GM19328 (cell line): ENCODE measurements at regions not wholly inside any gene's neighbourhood (a gene's known extent, or its start where the extent isn't known, plus 50 kb on each side); places are given as distances from the start of the nearest gene placed in this dataset.
"Not testable (repeated sequence)": the region's sequence is repeated elsewhere in the genome, so short reads cannot be mapped to it uniquely, and the experiment has no call there.

ENCODE experiments used
- ATAC-seq: cut with Tn5 transposase; IDR thresholded peaks from one replicate; pipeline ENCODE4 v1.9.1; 2021; ENCODE audit warnings: mild to moderate bottlenecking, moderate library complexity; ENCODE audit not compliant: unreplicated experiment

DNA sequence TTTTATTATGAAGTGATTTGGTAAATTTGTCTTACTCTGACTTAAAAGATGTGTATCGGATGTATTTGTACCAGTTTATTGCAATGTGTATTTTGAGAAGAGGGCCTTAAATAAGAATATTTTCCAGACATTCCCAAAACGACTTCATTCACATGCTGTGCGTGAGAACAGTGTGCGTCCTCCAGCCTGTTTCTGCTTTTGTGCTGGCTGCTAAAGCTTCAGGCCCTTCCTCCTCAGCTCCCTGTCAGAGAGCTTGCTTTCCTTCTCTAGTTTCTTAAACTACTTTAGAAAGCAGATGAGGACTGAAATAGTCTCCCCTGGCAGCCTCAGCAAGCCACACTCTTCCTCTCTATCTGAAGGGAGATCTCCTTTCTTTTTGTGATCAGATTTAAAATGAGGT, 157.8 kb downstream of the SAMD5 start:
- ATAC-seq: no peak

DNA sequence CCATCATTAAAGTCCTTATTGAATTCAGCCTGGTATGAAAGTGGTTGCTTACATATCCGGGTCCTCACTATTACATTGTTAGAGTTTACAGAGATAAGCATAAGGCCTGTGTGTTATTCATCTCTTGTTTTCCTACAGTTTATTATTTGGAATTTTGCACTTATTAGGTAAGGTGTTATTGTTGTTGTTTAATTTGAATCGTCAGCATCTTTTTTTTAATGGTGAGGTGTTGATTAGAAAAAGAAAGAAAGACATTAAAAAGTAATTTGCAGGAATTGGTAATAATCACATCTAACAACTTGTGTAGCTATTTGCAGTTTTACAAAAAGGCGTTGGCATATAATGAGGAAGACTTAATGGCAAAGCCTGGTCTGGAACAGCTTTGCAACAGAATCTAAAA, 158.6 kb downstream of the SAMD5 start:
- ATAC-seq: no peak

GRCh38 chr6:147674099-147674498, 165.6 kb downstream of the SAMD5 start:
- ATAC-seq: no peak

DNA sequence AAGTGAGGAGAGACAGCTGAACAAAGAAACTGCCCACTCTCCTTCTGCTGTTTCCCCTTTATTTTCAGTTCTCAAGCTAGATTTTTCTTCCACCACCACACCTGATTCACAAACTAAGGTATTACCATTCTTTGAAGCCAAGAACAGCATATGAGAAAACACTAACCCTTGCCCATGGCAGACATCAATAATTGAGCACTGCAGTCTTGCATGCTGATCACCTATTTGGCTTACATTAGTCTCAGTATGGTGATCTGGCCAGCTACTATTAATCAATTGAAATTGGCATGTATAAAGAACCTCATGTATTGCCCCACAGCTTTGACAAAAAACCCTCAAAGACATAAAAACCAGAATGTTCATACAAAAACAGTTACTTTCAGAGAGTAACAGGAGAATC, 166.3 kb downstream of the SAMD5 start:
- no peak for ATAC-seq

DNA sequence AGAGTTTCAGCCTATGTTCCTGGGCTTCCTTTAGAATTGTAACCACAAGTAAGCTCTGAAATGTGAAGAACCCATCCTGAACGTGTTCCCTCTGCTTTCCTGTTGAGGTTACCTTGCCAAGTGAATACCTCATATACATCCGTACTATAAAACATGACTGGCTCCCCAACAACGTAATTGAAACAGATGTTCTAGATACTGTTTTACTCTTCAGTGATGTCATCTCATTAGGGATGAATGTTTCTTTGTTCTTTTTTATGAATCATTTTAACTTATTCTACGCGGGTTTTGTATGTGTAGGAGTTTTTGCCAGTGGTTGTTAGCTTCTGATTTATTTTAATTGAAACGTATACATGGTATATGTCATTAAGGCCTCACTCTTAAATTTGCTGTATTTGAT, 166.8 kb downstream of the SAMD5 start:
- ATAC-seq: no peak

DNA sequence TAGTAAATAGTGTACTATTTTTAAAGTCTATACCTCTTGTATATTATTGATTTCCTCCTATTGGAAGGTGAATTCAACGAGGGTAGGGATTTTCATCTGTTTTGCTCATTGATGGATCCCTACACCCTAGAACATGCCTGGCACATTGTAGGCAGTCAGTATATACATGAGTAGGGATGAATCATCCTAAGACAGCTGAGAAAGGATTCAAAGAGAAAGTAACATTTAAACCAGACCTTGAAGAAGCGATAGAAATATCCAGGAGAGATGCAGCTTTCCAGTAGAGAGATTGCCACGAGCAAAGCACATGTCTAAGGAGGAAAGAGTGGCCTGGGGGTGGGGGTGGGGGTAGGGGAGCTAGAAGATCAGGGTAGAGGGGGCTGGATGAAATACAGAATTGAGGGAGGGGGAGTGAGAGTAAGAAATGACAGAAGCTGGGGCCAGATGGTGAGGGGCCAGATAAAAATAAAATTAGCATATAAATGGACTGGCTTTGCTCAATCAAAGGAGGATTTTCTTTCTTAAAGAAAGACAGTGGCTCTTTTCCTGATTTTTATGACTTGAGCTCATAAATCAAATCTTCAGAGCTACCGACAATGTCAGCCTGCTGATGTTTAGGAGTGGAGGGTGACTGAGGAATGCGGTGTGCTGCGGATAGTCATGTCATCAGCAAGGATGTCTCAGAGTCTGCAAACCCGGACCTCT, 168.2 kb downstream of the SAMD5 start:
- no peak for ATAC-seq

- ATAC-seq: no peak
These were observed 169.2 kb downstream of the SAMD5 start for GRCh38 chr6:147677647-147678046.

DNA sequence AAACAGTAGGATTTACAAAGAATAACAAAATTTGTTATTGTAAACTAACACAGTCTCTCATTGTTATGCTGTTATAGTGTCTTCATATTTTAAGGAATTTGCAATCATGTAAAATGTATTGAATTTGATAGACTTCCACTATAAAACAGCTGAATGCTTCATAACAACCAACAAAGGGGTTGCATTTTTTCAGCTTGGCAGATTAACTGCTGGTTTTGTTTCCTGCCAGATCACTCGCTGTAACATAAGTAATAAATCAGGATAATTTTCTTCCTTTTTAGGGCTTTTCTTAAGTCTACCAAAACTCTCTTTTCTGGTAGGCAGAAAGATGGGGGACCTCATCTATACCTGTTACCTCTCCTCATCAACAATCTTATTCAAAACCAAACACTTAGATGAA, 169.8 kb downstream of the SAMD5 start:
- no peak for ATAC-seq

DNA sequence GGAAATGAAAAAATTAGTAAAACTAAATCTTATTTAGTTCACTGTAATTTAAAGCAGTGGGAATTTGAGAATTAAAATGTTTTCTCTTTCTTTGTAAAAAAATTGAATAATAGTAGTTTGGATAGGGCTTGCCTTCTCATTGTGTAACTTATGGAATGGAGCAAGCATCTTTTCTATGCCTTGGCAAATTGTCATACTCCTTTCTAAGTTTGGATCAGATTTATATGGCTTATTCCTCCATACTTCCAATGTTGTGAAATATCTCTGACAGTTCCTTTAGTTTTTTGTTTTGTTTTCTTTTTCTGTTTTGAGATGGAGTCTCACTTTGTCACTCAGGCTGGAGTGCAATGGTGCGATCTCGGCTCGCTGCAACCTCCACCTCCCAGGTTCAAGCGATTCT, 176.4 kb downstream of the SAMD5 start:
- no peak for ATAC-seq

GRCh38 chr6:147689398-147689797, 180.9 kb downstream of the SAMD5 start:
- ATAC-seq: no peak

DNA sequence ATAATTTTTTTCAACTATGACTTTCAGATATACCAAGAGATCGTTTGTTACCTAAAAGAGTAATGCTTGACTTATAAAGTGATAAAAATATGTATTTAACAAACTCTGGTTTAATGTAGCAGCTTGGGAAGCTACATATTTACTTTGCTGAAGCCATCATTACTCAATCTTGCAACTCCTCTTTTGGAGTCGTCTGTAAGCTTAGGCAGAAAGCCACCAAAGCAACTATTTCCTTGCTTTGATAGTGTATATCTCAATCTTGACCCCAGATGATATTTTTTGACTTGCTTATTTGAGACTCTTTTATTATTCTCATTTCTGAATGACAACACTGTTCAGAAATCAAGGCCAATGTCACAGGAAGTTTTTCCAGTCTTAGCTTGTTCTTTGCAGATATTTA, 183.0 kb downstream of the SAMD5 start:
- no peak for ATAC-seq

GRCh38 chr6:147693181-147693580, 184.7 kb downstream of the SAMD5 start:
- no peak for ATAC-seq

DNA sequence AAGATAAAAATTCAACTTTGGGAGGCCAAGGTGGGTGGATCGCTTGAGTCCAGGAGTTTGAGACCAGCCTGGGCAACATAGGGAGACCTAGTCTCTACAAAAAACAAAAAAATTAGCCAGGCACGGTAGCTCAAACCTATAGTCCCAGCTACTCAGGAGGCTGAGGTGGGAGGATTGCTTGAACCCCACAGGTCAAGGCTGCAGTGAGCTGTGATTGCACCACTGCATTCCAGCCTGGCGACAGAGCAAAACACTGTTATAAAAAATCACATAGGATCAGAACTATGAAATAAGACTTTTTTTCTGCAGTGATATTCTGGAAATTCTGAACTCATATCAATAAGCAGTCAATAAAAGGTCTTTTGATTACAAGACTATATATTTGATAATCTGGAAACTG, 186.1 kb downstream of the SAMD5 start:
- ATAC-seq: not testable (repeated sequence)

- no peak for ATAC-seq
These were observed 187.3 kb downstream of the SAMD5 start for GRCh38 chr6:147695819-147696218.

DNA sequence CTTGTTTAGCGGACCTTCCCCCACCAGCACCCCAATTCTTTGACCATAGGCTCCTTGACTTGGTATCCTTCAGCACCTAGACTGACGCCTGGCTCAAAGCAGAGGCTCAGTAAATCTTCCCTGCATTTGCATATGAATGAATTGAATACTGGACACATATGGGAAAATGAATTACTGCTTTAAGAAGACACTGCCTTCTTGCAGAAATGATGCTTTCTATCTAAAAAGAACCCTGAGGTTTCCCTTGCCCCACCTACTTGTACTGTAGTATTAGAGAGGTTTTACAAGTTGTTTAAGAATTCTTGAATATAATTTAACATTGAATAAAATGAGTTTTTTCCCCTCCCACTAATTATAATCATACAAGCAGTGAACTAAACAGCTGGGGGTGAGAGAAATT, 190.7 kb downstream of the SAMD5 start:
- no peak for ATAC-seq

GRCh38 chr6:147699637-147700036, 191.1 kb downstream of the SAMD5 start:
- ATAC-seq: no peak

DNA sequence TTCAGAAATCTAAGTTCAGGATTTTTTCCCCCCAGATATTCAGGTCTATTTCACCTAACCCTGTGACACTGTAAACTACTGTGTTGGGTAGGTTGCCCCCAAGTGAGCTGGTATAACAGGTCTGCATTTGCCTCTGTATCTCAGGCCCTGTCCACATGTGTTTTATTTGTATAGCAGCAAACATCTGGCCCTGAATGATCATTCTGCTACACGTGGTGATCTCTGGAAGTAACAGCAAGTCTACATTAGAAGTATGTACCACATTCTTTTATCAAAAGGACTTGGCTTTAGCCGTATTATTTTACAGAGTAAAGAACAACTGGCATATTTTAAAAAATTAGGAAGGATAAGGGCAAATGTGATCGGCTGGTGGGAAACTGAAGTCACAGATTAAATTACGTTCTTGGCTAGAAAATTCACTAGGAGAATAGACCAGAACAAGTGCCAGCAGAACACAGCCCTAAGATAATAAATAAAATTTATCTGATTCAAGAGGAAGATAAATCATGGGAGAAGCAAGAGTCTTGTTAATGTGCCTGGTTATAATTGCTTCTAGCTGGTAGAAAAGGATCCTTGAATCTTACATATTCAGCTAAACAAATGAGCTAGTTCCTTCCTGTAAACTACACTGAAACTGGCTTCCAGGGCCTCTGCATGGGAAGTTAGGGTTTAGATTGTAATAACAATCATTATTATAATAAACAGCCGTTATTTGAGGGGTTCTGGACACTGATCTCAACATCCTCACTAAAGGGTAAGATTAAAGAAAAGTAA, 192.1 kb downstream of the SAMD5 start:
- ATAC-seq: no peak

DNA sequence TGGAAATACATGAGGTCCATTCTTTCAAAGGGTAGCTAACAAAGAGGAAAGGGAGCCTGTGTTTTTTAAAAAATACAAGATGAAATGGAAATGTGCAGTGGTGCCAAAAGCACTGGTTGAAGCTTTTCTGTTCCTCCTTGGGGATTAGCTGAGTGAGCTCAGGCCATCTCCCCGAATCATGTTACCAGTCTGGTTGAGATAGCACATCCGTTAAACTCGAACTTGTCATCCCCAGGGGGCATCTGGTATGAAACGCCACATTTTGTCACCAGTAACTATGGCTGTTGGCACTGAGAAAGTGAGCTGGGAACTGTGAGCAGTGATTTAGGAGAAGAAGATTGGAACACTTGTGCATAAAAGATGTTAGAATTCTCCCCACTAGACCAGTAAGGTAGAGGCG, 196.2 kb downstream of the SAMD5 start:
- ATAC-seq: no peak

DNA sequence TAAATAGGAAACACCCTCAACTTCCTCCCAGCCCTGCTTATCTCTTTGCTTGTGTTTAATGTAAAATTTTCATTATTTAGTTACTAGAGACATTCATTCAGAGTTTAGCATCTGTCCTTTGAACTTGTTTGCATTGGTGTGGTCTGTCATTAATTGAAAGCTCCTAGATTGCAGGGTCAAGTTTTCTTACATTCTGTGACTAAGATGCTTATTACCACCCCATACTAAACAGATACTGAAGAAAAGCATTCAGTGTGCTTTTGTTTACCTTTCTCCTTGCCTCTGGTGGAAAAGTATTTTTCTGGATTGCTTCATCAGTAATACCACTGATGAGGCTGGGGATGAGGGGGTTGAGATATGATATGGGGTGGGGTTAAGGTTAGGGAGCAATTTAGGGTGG, 199.0 kb downstream of the SAMD5 start:
- ATAC-seq: no peak

DNA sequence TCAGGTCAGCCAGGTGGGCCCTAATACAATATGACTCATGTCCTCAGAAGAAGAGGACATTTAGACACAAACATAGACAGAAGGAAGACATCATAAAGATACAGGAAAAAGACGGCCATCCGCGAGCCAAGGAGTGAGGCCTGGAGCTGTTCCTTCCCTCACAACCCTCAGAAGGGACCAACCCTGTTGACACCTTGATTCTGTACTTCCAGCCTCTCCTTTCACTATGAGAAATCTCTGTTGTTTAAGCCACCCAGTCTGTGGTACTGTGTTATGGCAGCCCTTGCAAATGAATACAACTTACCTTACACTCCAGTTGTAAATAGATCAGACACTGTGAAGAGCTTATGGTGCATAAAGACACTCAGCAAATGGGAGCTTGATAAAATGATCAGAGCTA, 199.7 kb downstream of the SAMD5 start:
- no peak for ATAC-seq

DNA sequence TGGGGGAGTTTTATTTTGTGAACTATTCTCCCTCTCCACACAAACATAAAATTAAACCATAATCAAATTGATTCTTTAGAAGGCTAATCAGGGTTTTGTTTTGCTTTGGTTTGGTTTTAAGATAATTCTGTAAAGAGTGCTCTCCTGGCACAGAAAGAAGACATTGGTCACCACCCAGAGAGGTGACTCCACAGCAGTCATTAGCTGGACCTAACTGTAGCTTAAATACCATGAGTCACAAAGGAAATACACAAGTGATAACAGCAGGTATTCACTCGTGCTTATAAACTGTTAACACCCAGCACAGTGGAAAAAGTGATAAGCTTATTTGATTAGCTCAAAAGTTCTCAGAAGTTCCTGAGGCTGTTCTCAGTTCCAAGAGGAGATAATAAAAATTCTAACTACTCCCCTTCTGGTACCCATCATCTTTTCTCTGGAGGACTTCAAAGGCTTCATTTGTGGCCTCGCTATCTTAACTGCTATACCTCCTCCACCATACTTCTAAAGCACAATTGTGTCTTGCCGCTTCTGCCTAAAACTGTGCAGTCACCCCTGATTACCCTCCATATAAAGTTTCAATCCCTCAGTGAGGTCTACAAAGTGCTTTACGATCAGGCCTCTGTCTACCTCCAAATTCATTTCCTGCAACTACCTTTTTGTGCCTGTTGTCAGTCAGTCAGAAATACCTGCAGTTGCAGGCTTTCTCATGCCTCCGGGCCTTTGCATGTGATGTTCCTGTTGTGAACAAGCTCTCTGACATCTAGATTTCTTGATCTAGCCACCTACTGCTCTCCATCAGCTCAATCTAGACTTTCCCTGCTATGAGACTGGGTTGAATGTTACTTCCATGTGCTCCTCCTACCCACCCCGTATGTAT, 201.1 kb downstream of the SAMD5 start:
- ATAC-seq: no peak

- ATAC-seq: no peak
These were observed 202.4 kb downstream of the SAMD5 start for GRCh38 chr6:147710890-147711289.
